GM06990 (cell line): ENCODE measurements at regions not wholly inside any gene's neighbourhood (a gene's known extent, or its start where the extent isn't known, plus 50 kb on each side); places are given as distances from the start of the nearest gene placed in this dataset.

ENCODE experiments used
- DNase-seq: peaks from one replicate; pipeline ENCODE4 v3.0.0-alpha.2; 2011; ENCODE audit not compliant: insufficient read length; ENCODE audit errors: extremely low read depth
- H3K27me3 ChIP-seq: replicated peaks from 2 replicates; pipeline ENCODE4 v1.6.0; 2011; ENCODE audit warnings: low read length; ENCODE audit not compliant: control insufficient read depth, insufficient read depth
- H3K36me3 ChIP-seq: 2 replicates; pipeline ENCODE4 v1.5.1; 2011; ENCODE audit warnings: low read length; ENCODE audit not compliant: control insufficient read depth, insufficient read depth
- H3K4me3 ChIP-seq: replicated peaks from 2 replicates; pipeline ENCODE4 v1.5.1; 2011; ENCODE audit warnings: low read depth, mild to moderate bottlenecking, control low read depth, low read length
- TF ChIP-seq, protein P1 (sequence below): IDR thresholded peaks from 2 replicates; pipeline ENCODE4 v1.5.1; 2011; ENCODE audit warnings: low read length, control low read depth, mild to moderate bottlenecking, inconsistent platforms; ENCODE audit not compliant: insufficient read depth, poor library complexity, severe bottlenecking

DNA sequence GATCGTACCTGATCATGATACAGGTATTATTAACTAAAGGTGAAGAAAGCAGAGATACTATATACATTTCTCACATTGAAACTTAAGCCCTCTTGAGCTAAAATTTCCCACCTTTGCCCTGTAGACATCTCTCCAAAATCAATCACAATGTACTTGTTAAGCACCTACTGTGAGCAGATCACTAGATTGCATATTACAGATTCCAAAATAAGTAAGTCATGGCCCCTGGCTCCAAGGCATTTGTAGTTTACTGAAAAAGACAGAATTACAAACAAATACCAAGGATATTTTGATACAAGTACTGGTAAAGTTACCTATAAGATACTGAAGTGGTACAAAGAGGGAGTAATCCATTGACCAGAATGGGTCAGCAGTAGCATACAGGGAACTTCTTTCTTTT, 455.3 kb downstream of the STK39 start:
- Histone ChIP-seq H3K36me3 (no peaks in the 10 kb centered on the region), H3K4me3 (no peak overlapping the region), H3K27me3 (no peaks in the 10 kb centered on the region)
- DNase-seq: no peak
- TF ChIP-seq, protein P1, sequence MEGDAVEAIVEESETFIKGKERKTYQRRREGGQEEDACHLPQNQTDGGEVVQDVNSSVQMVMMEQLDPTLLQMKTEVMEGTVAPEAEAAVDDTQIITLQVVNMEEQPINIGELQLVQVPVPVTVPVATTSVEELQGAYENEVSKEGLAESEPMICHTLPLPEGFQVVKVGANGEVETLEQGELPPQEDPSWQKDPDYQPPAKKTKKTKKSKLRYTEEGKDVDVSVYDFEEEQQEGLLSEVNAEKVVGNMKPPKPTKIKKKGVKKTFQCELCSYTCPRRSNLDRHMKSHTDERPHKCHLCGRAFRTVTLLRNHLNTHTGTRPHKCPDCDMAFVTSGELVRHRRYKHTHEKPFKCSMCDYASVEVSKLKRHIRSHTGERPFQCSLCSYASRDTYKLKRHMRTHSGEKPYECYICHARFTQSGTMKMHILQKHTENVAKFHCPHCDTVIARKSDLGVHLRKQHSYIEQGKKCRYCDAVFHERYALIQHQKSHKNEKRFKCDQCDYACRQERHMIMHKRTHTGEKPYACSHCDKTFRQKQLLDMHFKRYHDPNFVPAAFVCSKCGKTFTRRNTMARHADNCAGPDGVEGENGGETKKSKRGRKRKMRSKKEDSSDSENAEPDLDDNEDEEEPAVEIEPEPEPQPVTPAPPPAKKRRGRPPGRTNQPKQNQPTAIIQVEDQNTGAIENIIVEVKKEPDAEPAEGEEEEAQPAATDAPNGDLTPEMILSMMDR: no peak

DNA sequence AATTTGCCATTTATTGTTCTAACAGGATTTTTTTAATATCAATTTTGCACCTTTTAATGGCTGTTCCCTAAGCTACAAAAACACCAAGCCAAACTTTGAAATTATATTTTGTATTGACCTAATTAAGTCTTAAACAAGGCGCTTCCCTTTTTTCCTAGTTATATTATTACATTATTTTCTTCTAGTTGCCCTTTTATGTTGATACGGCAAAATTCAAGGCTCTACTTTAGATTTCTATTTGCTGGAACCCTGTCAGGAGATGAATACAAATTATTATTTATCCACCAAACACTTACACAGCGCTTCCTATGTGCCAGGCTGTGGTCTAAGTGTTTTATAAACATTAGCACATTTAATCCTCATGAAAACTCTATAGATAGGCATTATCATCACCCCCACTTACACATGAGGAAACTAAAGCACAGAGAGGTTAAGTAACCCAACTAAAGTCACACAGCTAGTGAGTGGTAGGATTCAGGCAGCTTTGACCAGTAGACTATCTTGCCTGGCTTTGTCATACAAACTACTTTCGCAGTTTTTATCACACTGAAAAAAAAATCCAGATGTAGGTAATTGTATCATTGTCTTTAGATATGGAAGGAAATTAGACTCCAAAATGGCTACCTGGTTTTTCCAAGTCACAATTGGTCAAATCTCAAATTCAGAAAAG, 456.5 kb downstream of the STK39 start:
- Histone ChIP-seq H3K4me3 (no peak overlapping the region), H3K36me3 (no peaks in the 10 kb centered on the region), H3K27me3 (no peaks in the 10 kb centered on the region)
- TF ChIP-seq, protein P1: no peak
- no peak for DNase-seq

DNA sequence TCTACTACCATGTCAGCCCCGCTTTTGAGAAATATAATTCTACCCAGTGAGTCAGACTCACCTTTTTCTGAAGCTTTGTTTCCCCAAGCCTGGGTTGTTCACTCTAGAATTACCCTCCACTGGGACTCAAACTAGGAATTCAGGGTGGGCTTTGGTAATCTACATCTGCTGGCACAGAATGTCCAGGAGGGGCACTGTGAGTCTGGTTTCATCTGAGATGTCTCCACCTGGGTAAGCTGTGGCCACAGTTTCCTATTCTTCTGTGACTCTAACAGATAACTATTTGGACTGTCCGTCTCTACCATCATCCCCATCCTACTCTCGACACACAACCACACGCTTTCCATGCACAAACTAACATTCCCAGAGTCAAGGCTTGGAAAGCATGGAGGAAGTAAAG, 457.2 kb downstream of the STK39 start:
- no peak for DNase-seq
- Histone ChIP-seq H3K4me3 (no peak overlapping the region), H3K27me3 (no peaks in the 10 kb centered on the region)

DNA sequence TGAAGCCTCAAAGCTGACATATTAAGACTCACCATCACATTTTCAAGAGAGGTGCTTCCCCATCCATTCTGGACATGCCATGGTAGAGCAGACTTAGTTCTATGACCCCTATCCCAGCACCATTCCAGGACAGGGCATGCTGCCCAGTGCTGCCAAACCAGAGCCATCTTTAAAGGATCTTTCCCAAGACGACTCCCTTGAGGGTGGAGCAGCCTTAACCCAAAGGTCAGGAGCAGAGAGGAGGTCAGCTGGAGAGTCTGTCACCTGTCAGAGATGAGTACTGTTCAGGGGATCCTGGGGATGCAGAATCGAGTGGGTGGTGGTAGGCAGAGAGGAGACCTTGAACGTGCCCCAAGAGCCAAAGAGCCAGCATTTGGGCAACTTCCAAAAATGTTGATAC, 459.8 kb downstream of the STK39 start:
- Histone ChIP-seq H3K36me3 (no peaks in the 10 kb centered on the region), H3K27me3 (no peaks in the 10 kb centered on the region), H3K4me3 (no peak overlapping the region)
- DNase-seq: no peak
- TF ChIP-seq, protein P1: no peak

More for the DNA sequence above, 457.2 kb downstream of the STK39 start:
- H3K36me3 ChIP-seq: no peaks in the 10 kb centered on the region
- TF ChIP-seq, protein P1: no peak

DNA sequence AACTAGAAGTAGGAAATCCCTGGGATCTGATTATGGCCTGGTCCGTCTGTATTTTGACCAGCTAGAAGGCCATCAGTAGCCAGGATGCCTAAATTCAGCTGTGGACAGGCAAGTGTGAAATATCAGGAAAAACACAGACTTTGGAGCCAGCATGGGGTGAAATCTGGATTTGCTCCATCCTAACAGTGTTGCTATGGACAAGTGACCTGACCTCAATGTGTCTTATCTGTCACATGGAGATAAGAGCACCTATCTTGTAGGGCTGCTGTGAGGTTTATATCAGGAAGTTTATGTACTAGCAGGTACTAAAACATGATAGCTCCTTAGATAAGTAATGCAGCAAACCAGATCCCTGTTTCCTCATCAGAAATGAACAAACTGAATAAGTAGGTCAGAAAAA, 460.4 kb downstream of the STK39 start:
- DNase-seq: no peak
- no peaks in the 10 kb centered on the region for H3K27me3 ChIP-seq
- H3K36me3 ChIP-seq: no peaks in the 10 kb centered on the region
- TF ChIP-seq, protein P1: no peak
- no peak overlapping the region for H3K4me3 ChIP-seq

DNA sequence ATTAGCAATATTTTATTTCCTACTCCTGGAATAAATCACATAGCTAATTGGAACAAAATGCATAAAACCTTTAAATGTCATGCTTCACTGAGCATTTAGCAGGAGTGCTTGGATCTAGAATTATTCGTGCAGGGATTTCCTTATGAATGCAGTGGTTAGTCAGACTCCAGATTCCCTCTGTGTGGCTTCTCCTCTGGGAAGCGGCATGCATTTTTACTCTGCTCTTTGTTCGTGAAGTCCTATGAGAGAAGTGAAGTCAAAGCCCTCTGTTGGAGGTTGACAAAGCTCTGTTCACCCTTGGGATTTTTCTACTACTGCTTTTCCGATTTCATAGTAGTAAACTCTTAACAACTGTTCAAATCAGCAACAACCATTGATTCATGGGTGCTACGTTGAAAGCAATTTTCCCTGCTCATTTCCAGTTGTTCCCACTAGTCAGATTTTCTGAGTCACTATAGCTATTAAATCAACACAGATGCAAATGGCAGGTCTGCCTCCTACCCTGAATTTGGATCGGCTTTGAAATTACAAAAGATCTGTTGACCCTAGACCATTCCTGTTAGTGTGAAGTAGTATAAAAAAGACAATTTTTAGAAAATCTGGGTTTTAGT, 461.7 kb downstream of the STK39 start:
- no peaks in the 10 kb centered on the region for H3K36me3 ChIP-seq
- TF ChIP-seq, protein P1: no peak
- no peak for DNase-seq
- H3K27me3 ChIP-seq: no peaks in the 10 kb centered on the region
- no peak overlapping the region for H3K4me3 ChIP-seq
